Smooth muscle cell (in vitro differentiated cells): ENCODE measurements at regions not wholly inside any gene's neighbourhood (a gene's known extent, or its start where the extent isn't known, plus 50 kb on each side); places are given as distances from the start of the nearest gene placed in this dataset.
A peak's percentile ranks its signal among the peaks of the same experiment; 100 is the strongest.

Experiments used
- DNase-seq: peaks from one replicate; lab custom pipeline; 2025; ENCODE audit not compliant: unreplicated experiment; lab: John Stamatoyannopoulos, UW
- H2AFZ ChIP-seq: fragments of 200-600 bp; sonication (generic); 2 replicates; pipeline ENCODE4 v1.6.0; 2016; ENCODE audit warnings: antibody characterized with exemption, low read depth, mild to moderate bottlenecking
- H3F3A ChIP-seq: fragments of 200-600 bp; sonication (generic); 2 replicates; pipeline ENCODE4 v1.6.0; 2017; ENCODE audit warnings: antibody characterized with exemption, low read depth
- H3K27ac ChIP-seq: fragments of 200-600 bp; sonication (generic); 2 replicates; pipeline ENCODE4 v1.5.1; 2016; ENCODE audit warnings: low read depth, mild to moderate bottlenecking
- H3K27me3 ChIP-seq: fragments of 200-600 bp; sonication (generic); 2 replicates; pipeline ENCODE4 v1.6.1; 2016; ENCODE audit warnings: low read depth, mild to moderate bottlenecking
- H3K36me3 ChIP-seq: fragments of 200-600 bp; sonication (generic); 2 replicates; pipeline ENCODE4 v1.5.1; 2016; ENCODE audit warnings: low read depth
- H3K4me1 ChIP-seq: fragments of 200-600 bp; sonication (generic); 2 replicates; pipeline ENCODE4 v1.5.1; 2016; ENCODE audit warnings: low read depth
- H3K4me2 ChIP-seq: fragments of 200-600 bp; sonication (generic); 2 replicates; pipeline ENCODE4 v1.6.0; 2016; ENCODE audit warnings: mild to moderate bottlenecking
- H3K4me3 ChIP-seq: fragments of 200-600 bp; sonication (generic); 2 replicates; pipeline ENCODE4 v1.5.1; 2016; ENCODE audit warnings: mild to moderate bottlenecking
- H3K79me2 ChIP-seq: fragments of 200-600 bp; sonication (generic); 2 replicates; pipeline ENCODE4 v1.6.0; 2016; ENCODE audit warnings: low read depth, mild to moderate bottlenecking
- H3K9ac ChIP-seq: fragments of 200-600 bp; sonication (generic); 2 replicates; pipeline ENCODE4 v1.6.0; 2016; ENCODE audit warnings: low read depth
- H3K9me3 ChIP-seq: fragments of 200-600 bp; sonication (generic); replicated peaks from 2 replicates; pipeline ENCODE4 v1.5.1; 2016; ENCODE audit warnings: low read depth
- H4K20me1 ChIP-seq: fragments of 200-600 bp; sonication (generic); 2 replicates; pipeline ENCODE4 v1.6.0; 2016; ENCODE audit warnings: low read depth
- WGBS: methylation state at CpG from one replicate; pipeline ENCODE4 v1.1.7; 2016; ENCODE audit warnings: low lambda C conversion rate; 5-methylcytosine and 5-hydroxymethylcytosine counted together
- TF ChIP-seq, protein P1 (sequence below): fragments of 200-600 bp; sonication (generic); IDR thresholded peaks from 2 replicates; pipeline ENCODE4 v1.5.1; 2017; ENCODE audit warnings: borderline replicate concordance, mild to moderate bottlenecking, antibody characterized with exemption; ENCODE audit not compliant: insufficient read depth, poor library complexity, severe bottlenecking

GRCh38 chr9:2493529-2493928, 128.1 kb upstream of the VLDLR start:
- Histone ChIP-seq H3K4me1 (no peaks in the 10 kb centered on the region), H3K9me3 (no peaks in the 10 kb centered on the region), H3K27me3 (no peaks in the 10 kb centered on the region), H3K79me2 (no peaks in the 10 kb centered on the region), H3K9ac (no peak overlapping the region), H2AFZ (no peak overlapping the region), H3K27ac (no peak overlapping the region), H4K20me1 (no peaks in the 10 kb centered on the region), H3K4me3 (no peak overlapping the region), H3F3A (peaks cover 9% of the 10 kb centered on the region), H3K4me2 (no peak overlapping the region), H3K36me3 (no peaks in the 10 kb centered on the region)
- no peak for DNase-seq
- WGBS, result 93% methylated on average over 3 of the region's 3 CpGs
- TF ChIP-seq, protein P1, sequence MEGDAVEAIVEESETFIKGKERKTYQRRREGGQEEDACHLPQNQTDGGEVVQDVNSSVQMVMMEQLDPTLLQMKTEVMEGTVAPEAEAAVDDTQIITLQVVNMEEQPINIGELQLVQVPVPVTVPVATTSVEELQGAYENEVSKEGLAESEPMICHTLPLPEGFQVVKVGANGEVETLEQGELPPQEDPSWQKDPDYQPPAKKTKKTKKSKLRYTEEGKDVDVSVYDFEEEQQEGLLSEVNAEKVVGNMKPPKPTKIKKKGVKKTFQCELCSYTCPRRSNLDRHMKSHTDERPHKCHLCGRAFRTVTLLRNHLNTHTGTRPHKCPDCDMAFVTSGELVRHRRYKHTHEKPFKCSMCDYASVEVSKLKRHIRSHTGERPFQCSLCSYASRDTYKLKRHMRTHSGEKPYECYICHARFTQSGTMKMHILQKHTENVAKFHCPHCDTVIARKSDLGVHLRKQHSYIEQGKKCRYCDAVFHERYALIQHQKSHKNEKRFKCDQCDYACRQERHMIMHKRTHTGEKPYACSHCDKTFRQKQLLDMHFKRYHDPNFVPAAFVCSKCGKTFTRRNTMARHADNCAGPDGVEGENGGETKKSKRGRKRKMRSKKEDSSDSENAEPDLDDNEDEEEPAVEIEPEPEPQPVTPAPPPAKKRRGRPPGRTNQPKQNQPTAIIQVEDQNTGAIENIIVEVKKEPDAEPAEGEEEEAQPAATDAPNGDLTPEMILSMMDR, result no peak

- no peaks in the 10 kb centered on the region for H3K79me2 ChIP-seq
- 19% methylated on average over 2 of the region's 2 CpGs for WGBS
- peaks cover 9% of the 10 kb centered on the region for H3F3A ChIP-seq
- H2AFZ ChIP-seq, result no peak overlapping the region
- no peaks in the 10 kb centered on the region for H3K27me3 ChIP-seq
- H3K4me1 ChIP-seq, result no peaks in the 10 kb centered on the region
- no peak for DNase-seq
- H3K9ac ChIP-seq, result no peak overlapping the region
- H3K4me2 ChIP-seq, result peak overlapping the region; percentile 31
- no peak overlapping the region for H3K4me3 ChIP-seq
- no peaks in the 10 kb centered on the region for H4K20me1 ChIP-seq
- H3K36me3 ChIP-seq, result no peaks in the 10 kb centered on the region
- no peak overlapping the region for H3K27ac ChIP-seq
- TF ChIP-seq, protein P1, result no peak
- no peaks in the 10 kb centered on the region for H3K9me3 ChIP-seq
Observed at GRCh38 chr9:2494562-2494961, 127.0 kb upstream of the VLDLR start.

DNA sequence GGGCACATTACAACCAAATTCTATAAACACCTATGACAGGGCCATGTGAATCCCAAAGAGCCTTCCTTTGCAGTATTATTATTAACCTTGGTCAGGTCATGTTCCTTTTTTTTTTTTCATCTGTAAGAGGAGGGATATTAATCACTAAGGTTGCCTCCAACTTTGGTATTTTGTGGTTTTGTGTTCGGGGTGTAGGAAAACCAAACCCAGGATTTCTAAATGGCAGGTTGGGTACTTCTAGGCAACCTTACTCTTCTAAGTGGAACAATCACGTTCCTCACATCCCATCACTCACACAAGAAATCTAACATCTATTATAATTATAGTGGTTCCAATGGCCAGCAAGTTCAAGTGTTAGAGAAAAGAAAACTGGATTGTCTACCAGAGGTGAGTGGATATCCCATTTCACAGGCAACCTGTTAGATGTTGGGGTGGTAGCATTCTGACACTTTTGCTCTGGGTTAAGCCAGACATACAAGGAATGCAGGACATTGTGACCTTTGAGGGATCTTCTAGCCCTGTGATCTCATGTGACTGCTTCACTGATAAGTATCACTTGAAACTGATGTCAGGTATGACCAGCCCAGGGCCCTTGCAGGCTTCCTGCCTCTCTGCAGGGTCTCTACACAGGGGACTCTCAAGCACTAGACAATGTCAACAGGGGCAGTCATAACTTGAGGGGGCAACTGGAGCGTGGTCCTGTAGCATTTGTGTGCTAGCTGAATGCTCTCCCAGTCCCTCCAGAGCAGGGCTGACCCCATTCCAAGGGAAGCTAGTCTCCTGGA, 126.2 kb upstream of the VLDLR start:
- Histone ChIP-seq H3K79me2 (no peaks in the 10 kb centered on the region), H2AFZ (no peak overlapping the region), H3K9ac (no peak overlapping the region), H3K27me3 (no peaks in the 10 kb centered on the region), H3F3A (peaks cover 9% of the 10 kb centered on the region), H3K36me3 (no peaks in the 10 kb centered on the region), H3K27ac (no peak overlapping the region), H3K4me3 (no peak overlapping the region), H3K4me2 (peak overlapping the region; percentile 31), H3K9me3 (no peaks in the 10 kb centered on the region), H3K4me1 (no peaks in the 10 kb centered on the region), H4K20me1 (no peaks in the 10 kb centered on the region)
- TF ChIP-seq, protein P1, result no peak
- WGBS, result 89% methylated on average over 3 of the region's 3 CpGs
- DNase-seq, result no peak

GRCh38 chr9:2496169-2496568, 125.4 kb upstream of the VLDLR start:
- Histone ChIP-seq H3K9ac (no peak overlapping the region), H3K4me1 (no peaks in the 10 kb centered on the region), H3K4me3 (no peak overlapping the region), H3F3A (peaks cover 6% of the 10 kb centered on the region), H4K20me1 (no peaks in the 10 kb centered on the region), H3K27ac (no peak overlapping the region), H3K27me3 (no peaks in the 10 kb centered on the region), H3K9me3 (no peaks in the 10 kb centered on the region), H3K4me2 (no peak overlapping the region), H3K79me2 (no peaks in the 10 kb centered on the region), H2AFZ (no peak overlapping the region), H3K36me3 (no peaks in the 10 kb centered on the region)
- DNase-seq, result no peak
- 94% methylated on average over 5 of the region's 5 CpGs for WGBS
- TF ChIP-seq, protein P1, result no peak
